VCaP (cell line): ENCODE measurements at regions not wholly inside any gene's neighbourhood (a gene's known extent, or its start where the extent isn't known, plus 50 kb on each side); places are given as distances from the start of the nearest gene placed in this dataset.

Experiments
- H3K27ac ChIP-seq: fragments of 450-650 bp; 2 replicates; pipeline ENCODE4 v1.5.1; 2017
- TF ChIP-seq, protein P1 (sequence below): fragments of 450-650 bp; conservative IDR thresholded peaks from 2 replicates; pipeline ENCODE4 v1.5.1; 2017; ENCODE audit warnings: mild to moderate bottlenecking, moderate library complexity

DNA sequence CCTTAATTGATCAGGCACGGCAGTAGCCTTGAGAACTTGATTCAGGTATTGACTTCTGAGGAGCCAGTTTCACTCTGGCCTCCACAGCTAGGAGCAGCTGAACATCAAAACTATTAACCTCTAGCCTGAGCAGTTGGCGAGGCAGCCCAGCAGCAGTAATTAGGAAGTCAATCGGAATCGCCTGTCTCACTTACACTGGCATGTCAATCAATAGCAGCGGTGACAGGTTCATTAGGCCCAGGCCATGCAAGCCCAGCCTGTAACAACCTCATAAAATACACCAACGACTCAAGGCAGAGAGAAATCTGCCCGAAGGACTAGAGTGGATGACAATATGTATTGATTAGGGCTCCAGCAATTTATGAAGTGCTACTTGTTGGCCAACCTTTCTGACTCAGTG is 255.4 kb upstream of the SKOR2 start:
- TF ChIP-seq, protein P1, sequence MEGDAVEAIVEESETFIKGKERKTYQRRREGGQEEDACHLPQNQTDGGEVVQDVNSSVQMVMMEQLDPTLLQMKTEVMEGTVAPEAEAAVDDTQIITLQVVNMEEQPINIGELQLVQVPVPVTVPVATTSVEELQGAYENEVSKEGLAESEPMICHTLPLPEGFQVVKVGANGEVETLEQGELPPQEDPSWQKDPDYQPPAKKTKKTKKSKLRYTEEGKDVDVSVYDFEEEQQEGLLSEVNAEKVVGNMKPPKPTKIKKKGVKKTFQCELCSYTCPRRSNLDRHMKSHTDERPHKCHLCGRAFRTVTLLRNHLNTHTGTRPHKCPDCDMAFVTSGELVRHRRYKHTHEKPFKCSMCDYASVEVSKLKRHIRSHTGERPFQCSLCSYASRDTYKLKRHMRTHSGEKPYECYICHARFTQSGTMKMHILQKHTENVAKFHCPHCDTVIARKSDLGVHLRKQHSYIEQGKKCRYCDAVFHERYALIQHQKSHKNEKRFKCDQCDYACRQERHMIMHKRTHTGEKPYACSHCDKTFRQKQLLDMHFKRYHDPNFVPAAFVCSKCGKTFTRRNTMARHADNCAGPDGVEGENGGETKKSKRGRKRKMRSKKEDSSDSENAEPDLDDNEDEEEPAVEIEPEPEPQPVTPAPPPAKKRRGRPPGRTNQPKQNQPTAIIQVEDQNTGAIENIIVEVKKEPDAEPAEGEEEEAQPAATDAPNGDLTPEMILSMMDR, result no peak
- no peak overlapping the region for H3K27ac ChIP-seq

DNA sequence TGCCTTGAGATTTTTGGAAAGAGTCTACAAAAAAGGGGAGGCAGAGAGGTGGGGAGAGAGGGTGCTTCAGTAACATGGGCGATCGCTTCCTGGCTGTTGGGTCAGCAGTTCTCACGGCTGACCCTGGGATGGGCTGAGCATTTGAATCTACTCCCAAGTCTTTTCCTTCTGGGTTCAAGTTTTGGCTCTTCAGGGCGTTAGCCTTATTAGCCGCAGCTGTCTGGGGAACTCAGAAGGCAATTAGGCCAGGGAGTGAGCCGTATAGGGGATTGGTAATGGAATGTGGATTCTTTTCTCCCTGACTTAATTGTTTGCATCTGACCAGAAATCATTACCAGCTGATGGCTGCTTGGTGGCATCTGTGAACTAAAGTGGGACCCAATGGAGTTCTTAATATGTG is 250.5 kb upstream of the SKOR2 start:
- TF ChIP-seq, protein P1, result no peak

DNA sequence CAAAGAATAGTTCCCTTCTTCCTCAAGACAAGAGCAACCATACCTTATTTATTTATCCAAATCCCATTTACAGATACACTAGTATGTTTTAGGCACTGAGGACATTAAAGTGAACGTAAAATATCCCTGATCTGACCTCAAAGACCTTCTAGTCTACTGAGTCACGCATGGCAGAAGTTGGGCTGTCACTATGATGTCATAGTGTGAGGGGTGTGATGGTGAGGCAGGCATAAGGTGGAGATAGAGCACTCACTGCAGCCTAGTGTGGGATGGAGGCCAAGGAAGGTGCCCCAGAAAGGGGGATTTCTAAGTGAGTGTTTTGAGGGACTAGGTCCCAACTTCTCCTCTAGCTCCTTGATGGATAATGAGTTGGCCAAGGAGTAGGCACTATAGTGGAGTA is 249.5 kb upstream of the SKOR2 start:
- TF ChIP-seq, protein P1, result no peak
- no peak overlapping the region for H3K27ac ChIP-seq

More for the DNA sequence above, 250.5 kb upstream of the SKOR2 start:
- no peak overlapping the region for H3K27ac ChIP-seq

DNA sequence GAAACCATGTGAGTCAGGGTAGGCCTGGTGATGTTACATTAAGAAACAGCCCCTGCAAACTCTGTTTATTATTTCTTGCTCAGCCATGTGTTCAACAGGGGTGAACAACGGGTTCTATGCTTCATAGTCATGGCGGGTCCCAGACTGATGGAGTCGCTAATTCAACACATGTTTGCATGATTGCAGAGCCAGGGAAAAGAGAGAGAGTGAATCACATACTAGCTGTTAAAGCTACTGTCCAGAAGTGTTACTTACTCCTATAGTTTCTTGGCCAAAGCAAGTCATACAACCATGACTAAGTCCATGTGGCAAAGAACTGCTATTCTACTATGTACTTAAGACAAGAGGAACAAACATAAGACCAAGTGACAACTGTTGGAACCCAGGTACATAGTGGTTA is 241.2 kb upstream of the SKOR2 start:
- TF ChIP-seq, protein P1, result no peak
- no peak overlapping the region for H3K27ac ChIP-seq

DNA sequence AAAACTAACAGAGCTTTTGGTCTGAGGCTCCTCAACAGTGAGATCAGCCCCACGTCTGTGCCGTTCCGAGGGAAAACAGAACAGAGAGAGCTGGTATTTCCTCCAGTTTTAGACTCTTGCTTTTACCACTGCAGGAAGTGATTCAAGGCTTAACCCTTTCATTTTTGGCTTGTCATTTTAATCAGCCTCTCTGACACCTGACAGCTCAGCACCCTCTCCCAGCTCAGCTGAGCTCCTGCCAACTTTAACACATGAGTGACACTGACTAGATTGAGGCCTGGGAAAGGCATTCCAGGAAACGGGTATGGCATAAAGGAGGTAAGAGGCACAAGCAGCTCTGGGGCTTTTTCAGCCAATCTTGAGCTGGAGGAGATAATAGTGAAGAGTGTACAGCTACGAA is 239.4 kb upstream of the SKOR2 start:
- H3K27ac ChIP-seq, result no peak overlapping the region
- TF ChIP-seq, protein P1, result no peak

DNA sequence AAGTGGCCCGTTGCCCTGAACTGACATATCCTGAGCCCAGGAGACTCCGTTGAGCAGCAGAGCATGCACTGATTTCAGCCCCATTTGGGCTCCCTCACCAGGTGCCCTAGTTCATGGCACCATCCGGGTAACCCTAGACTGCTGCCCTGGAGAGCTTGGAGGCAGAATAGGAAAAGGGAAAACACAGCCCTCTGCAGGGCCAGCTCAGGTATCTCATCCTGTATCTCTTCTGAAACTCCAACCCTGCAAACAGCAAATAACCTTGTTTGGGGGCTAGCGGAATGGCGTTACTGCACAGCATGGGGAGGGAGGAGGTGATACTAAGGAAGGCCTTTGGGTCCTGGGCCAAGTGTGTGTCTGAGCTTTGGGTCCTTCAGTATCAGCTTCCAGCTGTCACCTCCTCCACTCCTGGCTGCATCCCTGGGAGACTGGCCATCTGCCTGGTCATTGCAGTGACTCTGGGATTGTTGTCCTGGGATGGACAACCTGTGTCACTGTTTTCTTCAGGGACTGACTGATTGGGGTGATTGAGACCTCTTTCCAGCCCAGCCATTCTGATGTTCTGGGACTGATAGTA is 233.8 kb upstream of the SKOR2 start:
- TF ChIP-seq, protein P1, result no peak
- H3K27ac ChIP-seq, result no peak overlapping the region

DNA sequence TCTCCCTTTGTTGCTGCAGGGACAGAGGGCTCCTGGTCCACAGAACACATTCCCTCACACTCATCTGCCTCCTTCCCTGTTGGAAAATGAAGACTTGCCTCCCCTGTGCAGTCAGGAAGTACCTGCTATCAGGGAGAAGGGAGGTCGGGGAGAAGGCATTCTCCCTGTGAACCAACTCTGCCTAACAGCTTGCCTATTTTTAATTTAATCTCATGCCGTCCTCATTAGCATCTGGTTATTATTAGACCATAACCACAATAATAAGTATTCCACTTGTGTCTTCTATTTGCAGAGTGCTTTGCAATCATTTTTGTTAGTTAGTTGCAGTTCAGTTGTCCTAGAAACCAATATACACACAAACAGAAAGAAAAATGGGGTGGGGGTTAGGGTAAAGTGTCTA is 232.6 kb upstream of the SKOR2 start:
- TF ChIP-seq, protein P1, result no peak

More for the DNA sequence above, 232.6 kb upstream of the SKOR2 start:
- H3K27ac ChIP-seq, result no peak overlapping the region
